Activated CD8-positive, alpha-beta memory T cell treated with anti-CD3 and anti-CD28 coated beads, Interleukin-2, amount 10 ng/mL, durations not matched to agents 7 days and 5 days (primary cell): ENCODE measurements at regions not wholly inside any gene's neighbourhood (a gene's known extent, or its start where the extent isn't known, plus 50 kb on each side); places are given as distances from the start of the nearest gene placed in this dataset.

ENCODE experiments used
- ATAC-seq: fragments of 150-1000 bp; cut with Tn5 transposase; one replicate; pipeline ENCODE4 v1.10.0; 2021; ENCODE audit warnings: moderate library complexity
- CTCF ChIA-PET: fragments of 350-600 bp; sonication (Branson Sonifier 250); formaldehyde crosslinking; loops from one replicate; lab custom pipeline; 2021; ENCODE audit warnings: antibody characterized with exemption; lab: Charles Lee
- DNase-seq: peaks from one replicate; pipeline ENCODE4 v3.0.0-alpha.2; 2020
- H3K27ac Mint-ChIP-seq: one replicate; pipeline ENCODE4 v1.8.0; 2021; ENCODE audit warnings: mild to moderate bottlenecking, mixed read lengths
- H3K27me3 Mint-ChIP-seq: one replicate; pipeline ENCODE4 v1.8.0; 2021; ENCODE audit warnings: mixed read lengths
- H3K36me3 Mint-ChIP-seq: one replicate; pipeline ENCODE4 v1.8.0; 2021; ENCODE audit warnings: mild to moderate bottlenecking, mixed read lengths
- H3K4me1 Mint-ChIP-seq: one replicate; pipeline ENCODE4 v1.8.0; 2021; ENCODE audit warnings: mixed read lengths
- H3K4me3 Mint-ChIP-seq: one replicate; pipeline ENCODE4 v1.8.0; 2021; ENCODE audit warnings: mild to moderate bottlenecking, moderate library complexity, mixed read lengths
- H3K9me3 Mint-ChIP-seq: one replicate; pipeline ENCODE4 v1.8.0; 2022; ENCODE audit warnings: low read depth, mixed read lengths

DNA sequence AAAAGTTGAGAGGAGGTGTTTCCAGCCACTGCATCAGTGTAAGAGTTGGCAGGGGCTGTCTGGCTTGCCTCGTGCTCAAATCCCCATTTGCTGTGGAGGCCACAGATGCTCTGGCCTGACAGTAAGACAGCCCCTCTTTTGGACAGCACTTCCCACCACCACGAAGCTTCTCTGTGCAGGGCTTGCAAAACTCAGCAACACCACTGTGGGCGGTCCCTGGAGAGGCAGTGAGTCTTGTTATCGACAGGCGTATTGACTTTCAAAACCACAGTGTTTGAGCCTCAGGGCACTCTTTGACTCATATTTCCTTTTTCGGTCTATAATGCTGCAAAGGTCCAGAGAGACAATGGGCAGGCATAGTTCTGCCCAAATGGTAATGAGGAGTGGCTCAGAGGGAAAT lies 539.5 kb downstream of the EBF1 start:
- H3K36me3 Mint-ChIP-seq = no peaks in the 10 kb centered on the region
- ATAC-seq (no peak), DNase-seq (no peak)
- H3K4me1 Mint-ChIP-seq = peaks cover 6% of the 10 kb centered on the region
- CTCF ChIA-PET = no interaction called here
- no peak overlapping the region for H3K27ac Mint-ChIP-seq
- no peaks in the 10 kb centered on the region for H3K27me3 Mint-ChIP-seq
- peaks cover 2% of the 10 kb centered on the region for H3K9me3 Mint-ChIP-seq
- no peak overlapping the region for H3K4me3 Mint-ChIP-seq

- CTCF ChIA-PET = no interaction called here
- Mint-ChIP-seq H3K4me3 (no peak overlapping the region), H3K27ac (no peak overlapping the region)
Measured at GRCh38 chr5:158559643-158560042, 540.1 kb downstream of the EBF1 start.

DNA sequence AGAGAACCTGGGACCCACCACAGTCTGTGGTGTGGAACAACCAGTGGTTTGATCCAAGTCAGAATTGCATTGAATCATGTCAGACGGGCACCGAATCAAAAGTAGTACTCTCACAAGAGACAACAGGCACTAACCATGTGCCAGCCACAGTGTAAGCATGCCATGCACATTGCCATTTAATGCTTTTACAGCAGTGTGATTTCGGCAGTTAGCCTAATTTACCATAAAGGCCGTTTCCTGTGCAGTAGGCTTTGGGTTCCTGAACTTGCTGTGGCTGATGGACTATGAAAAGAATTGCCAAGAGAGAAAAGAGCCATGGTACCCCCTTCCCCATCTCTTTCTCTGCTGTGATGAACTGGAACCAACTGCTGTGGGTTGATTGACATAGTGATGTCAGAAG lies 540.6 kb downstream of the EBF1 start:
- peaks cover 2% of the 10 kb centered on the region for H3K9me3 Mint-ChIP-seq
- DNase-seq (no peak), ATAC-seq (no peak)
- H3K27ac Mint-ChIP-seq = no peak overlapping the region
- no peaks in the 10 kb centered on the region for H3K27me3 Mint-ChIP-seq
- no peaks in the 10 kb centered on the region for H3K36me3 Mint-ChIP-seq
- CTCF ChIA-PET = no interaction called here
- no peak overlapping the region for H3K4me3 Mint-ChIP-seq
- H3K4me1 Mint-ChIP-seq = peaks cover 6% of the 10 kb centered on the region

More at GRCh38 chr5:158559643-158560042, 540.1 kb downstream of the EBF1 start:
- DNase-seq = no peak
- H3K36me3 Mint-ChIP-seq = no peaks in the 10 kb centered on the region
- H3K27me3 Mint-ChIP-seq = no peaks in the 10 kb centered on the region
- H3K4me1 Mint-ChIP-seq = peaks cover 6% of the 10 kb centered on the region
- ATAC-seq = no peak
- H3K9me3 Mint-ChIP-seq = peaks cover 2% of the 10 kb centered on the region

DNA sequence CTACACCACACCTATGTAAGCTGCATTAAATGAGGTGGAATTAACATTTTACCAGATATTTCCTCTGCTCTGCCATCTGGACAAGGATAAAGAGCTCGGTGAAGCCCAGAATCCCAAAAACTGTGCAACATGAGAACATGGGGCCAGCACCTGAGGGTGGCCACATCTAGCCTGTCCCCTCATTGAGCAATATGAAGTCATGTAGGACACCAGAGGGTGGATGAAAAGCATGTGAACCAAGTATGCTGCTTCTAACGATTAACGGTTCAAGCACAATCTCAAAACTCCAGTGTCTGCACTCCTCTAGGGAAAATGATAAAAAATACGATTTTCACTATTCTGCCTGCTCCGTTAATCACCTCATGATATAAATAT lies 545.8 kb downstream of the EBF1 start:
- Mint-ChIP-seq H3K9me3 (no peaks in the 10 kb centered on the region), H3K36me3 (no peaks in the 10 kb centered on the region), H3K4me1 (no peaks in the 10 kb centered on the region), H3K27ac (no peak overlapping the region), H3K27me3 (no peaks in the 10 kb centered on the region), H3K4me3 (no peak overlapping the region)
- DNase-seq (no peak), ATAC-seq (no peak)
- CTCF ChIA-PET = no interaction called here

DNA sequence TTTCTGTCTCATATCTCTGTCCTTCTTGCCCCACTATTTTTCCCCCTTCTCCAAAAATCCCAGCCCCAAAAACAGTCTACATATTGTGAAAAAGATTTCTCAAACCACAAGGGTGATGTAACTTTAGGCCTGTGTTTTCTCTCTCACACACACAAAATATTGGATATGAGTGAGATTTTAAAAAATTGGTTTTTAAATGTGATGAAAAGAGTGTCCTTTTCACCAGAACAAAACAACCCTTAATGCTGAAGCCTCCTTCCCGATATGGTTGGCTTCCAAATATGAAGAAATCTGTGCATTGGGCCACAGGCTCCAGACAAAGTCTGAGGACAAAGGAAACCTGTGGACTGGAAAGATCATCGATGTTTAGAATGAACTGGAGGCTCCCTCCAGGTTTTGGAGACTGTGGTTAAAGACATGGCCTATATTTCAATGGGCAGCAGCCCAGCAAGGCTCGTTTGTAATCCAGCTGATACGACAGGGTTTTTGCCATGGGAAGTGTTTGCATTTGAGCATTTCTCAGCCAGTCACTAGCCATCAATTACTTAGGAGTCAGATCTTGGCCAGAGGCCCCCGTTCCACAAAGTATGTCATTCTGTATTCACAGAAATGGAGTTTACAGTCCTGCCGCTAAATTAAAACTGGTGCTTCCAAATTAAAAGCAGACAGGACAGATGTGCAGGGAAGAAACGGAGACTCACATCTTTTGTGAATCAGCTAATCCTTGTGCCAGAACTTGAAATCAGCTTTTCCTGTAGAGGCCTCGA lies 546.3 kb downstream of the EBF1 start:
- CTCF ChIA-PET = no interaction called here
- Mint-ChIP-seq H3K4me3 (no peak overlapping the region), H3K27ac (no peak overlapping the region), H3K4me1 (no peaks in the 10 kb centered on the region), H3K9me3 (no peaks in the 10 kb centered on the region), H3K27me3 (no peaks in the 10 kb centered on the region), H3K36me3 (no peaks in the 10 kb centered on the region)
- ATAC-seq (no peak), DNase-seq (no peak)

- H3K4me1 Mint-ChIP-seq = no peaks in the 10 kb centered on the region
- H3K4me3 Mint-ChIP-seq = no peak overlapping the region
- DNase-seq (no peak), ATAC-seq (no peak)
- no peaks in the 10 kb centered on the region for H3K27me3 Mint-ChIP-seq
- CTCF ChIA-PET = no interaction called here
- no peaks in the 10 kb centered on the region for H3K36me3 Mint-ChIP-seq
- no peaks in the 10 kb centered on the region for H3K9me3 Mint-ChIP-seq
- H3K27ac Mint-ChIP-seq = no peak overlapping the region
Measured at GRCh38 chr5:158552241-158552640, 547.5 kb downstream of the EBF1 start.

GRCh38 chr5:158549311-158549710 lies 550.4 kb downstream of the EBF1 start:
- CTCF ChIA-PET = no interaction called here
- Mint-ChIP-seq H3K4me1 (no peaks in the 10 kb centered on the region), H3K36me3 (no peaks in the 10 kb centered on the region)

GRCh38 chr5:158546748-158547147 lies 553.0 kb downstream of the EBF1 start:
- Mint-ChIP-seq H3K27ac (no peak overlapping the region), H3K4me3 (no peak overlapping the region), H3K4me1 (no peaks in the 10 kb centered on the region), H3K36me3 (no peaks in the 10 kb centered on the region), H3K27me3 (no peaks in the 10 kb centered on the region), H3K9me3 (no peaks in the 10 kb centered on the region)
- ATAC-seq (no peak), DNase-seq (no peak)
- CTCF ChIA-PET = interaction anchor here (0.6 kb wide), 1 partner anchor 24 kb away, joined by 3 read pairs; no protein-coding TSS in a partner anchor

More at GRCh38 chr5:158549311-158549710, 550.4 kb downstream of the EBF1 start:
- ATAC-seq = no peak
- Mint-ChIP-seq H3K9me3 (no peaks in the 10 kb centered on the region), H3K27me3 (no peaks in the 10 kb centered on the region), H3K27ac (no peak overlapping the region), H3K4me3 (no peak overlapping the region)
- no peak for DNase-seq

DNA sequence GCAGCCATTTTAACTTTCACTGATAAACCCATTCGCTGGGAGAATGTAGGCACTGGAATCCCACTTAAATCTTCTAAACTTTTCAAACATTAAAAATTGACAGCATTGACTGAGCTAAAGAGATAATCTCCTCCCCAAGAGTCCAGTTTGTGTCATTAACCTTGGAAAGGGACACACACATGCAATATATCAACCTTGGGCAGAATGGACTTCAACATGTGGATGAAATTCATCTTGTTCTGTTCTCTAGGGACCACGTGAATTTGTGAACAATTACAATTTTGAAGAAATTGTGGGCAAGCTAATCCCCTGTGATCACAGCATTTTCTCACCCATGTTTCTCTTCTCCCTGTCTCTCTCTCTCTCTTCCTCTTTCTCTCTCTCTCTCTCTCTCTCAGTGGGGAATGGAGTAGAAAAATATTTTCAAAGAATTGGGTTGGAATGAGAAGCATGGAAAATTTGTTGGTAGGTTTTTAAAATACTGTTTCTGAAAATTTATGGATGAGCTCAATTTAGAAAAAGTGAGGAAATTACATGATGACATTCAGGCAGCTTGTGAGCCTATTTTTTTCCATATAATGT lies 553.7 kb downstream of the EBF1 start:
- DNase-seq (no peak), ATAC-seq (no peak)
- Mint-ChIP-seq H3K9me3 (no peaks in the 10 kb centered on the region), H3K27ac (no peak overlapping the region), H3K27me3 (no peaks in the 10 kb centered on the region), H3K36me3 (no peaks in the 10 kb centered on the region), H3K4me3 (no peak overlapping the region), H3K4me1 (no peaks in the 10 kb centered on the region)
- CTCF ChIA-PET = interaction anchor here (0.6 kb wide), 1 partner anchor 23 kb away, joined by 3 read pairs; no protein-coding TSS in a partner anchor

DNA sequence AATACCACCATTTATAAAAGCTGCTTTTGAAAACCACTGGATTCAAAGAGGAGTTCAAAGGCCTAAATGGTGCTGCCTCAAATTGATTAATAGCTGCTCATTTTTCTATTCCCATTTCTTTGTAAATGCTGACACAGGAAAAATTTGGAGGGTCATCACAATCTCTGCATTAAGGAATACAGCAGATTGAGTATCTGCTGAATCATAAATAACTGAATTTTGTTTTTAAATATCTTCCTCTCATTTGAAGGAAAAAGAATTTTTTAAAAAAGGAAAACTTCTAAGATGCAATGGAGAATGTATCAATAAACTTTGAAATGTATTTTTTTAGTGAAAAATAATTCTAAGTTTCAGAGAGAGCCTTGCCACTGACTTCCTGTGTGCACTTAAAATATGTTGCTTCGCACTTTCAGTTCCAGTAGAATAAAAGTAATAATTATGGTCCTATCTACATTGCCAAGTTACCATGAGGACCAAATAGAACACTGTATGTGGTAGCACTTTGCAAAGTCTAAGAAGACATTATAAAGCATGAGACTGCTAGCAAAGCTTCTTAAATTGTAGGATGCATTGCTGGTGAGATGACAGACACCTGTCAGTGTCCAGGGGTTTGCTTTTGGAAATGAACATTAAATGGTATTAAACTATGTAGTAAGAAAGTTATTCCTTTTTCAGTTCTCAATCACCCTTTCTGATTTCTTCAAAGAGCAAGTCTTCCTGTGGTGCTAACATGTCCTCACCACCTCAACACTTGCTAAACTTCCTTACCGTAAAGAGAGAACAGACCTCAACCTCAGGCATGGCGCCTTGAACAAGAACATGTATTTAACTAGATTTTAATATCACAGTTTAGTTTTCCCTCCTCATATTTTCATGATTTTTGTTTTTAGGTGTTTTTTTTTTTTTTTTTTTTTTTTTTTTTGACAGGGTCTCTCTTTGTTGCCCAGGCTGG lies 555.1 kb downstream of the EBF1 start:
- Mint-ChIP-seq H3K36me3 (no peaks in the 10 kb centered on the region), H3K27me3 (no peaks in the 10 kb centered on the region), H3K9me3 (no peaks in the 10 kb centered on the region), H3K4me3 (no peak overlapping the region), H3K4me1 (no peaks in the 10 kb centered on the region), H3K27ac (no peak overlapping the region)
- DNase-seq = no peak
- CTCF ChIA-PET = no interaction called here
- ATAC-seq = no peak

DNA sequence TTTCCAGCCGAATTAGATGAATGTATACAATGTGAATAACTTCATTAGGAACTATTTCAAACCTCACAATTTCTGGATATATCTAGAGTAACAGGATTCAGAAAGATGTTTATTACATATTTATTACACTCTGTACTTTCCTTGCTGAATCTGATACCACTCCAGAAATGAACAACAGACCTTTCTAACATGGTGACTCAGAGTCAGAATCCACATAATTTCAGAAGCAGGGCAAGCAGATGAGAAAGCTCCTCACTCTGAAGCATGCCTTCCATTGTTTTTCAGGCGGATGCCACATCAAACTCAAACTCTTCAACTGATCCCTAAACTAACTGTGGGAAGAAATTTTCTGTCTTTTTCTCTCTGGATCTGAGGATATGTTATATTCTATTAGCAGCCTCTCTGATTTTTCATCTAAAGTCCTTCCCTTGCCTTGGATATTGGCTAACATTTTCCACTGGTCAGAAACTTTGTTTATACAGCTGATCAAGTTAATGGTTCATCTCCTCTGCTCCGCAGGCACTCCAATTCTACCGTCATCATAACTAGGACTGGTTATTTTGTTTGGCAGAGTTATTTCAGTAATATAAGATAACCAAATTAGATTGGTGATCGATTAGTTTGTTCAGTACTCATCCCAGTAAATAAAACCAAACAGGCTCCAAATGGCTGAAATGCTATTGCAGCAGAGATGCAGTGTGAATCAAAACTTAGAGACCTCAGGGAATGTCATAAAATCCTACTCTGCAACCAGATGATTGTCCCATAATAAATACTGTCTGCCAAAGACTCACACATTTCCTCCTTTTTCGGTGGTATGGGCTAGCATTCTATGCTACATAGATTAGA lies 556.0 kb downstream of the EBF1 start:
- no peak for DNase-seq
- no peaks in the 10 kb centered on the region for H3K36me3 Mint-ChIP-seq
- H3K9me3 Mint-ChIP-seq = no peaks in the 10 kb centered on the region
- no peaks in the 10 kb centered on the region for H3K27me3 Mint-ChIP-seq
- H3K4me3 Mint-ChIP-seq = no peak overlapping the region
- CTCF ChIA-PET = no interaction called here
- H3K4me1 Mint-ChIP-seq = no peaks in the 10 kb centered on the region
- no peak for ATAC-seq
- no peak overlapping the region for H3K27ac Mint-ChIP-seq

- DNase-seq (no peak), ATAC-seq (no peak)
- Mint-ChIP-seq H3K9me3 (no peaks in the 10 kb centered on the region), H3K27ac (no peak overlapping the region), H3K4me1 (no peaks in the 10 kb centered on the region), H3K27me3 (no peaks in the 10 kb centered on the region), H3K4me3 (no peak overlapping the region), H3K36me3 (no peaks in the 10 kb centered on the region)
- CTCF ChIA-PET = no interaction called here
Measured at GRCh38 chr5:158541536-158542297, 558.0 kb downstream of the EBF1 start.
